Neural cell (in vitro differentiated cells): ENCODE measurements at regions not wholly inside any gene's neighbourhood (a gene's known extent, or its start where the extent isn't known, plus 50 kb on each side); places are given as distances from the start of the nearest gene placed in this dataset.
"Not testable (repeated sequence)": the region's sequence is repeated elsewhere in the genome, so short reads cannot be mapped to it uniquely, and the experiment has no call there.

ENCODE experiments used
- EP300 ChIP-seq: fragments of 450-650 bp; conservative IDR thresholded peaks from 2 replicates; pipeline ENCODE4 v1.6.1; 2014; ENCODE audit warnings: antibody characterized with exemption, mild to moderate bottlenecking, moderate library complexity; ENCODE audit not compliant: poor library complexity, severe bottlenecking
- EZH2 ChIP-seq: fragments of 200-600, 300-800 bp; shearing (Covaris generic), sonication (generic); IDR thresholded peaks from 2 replicates; pipeline ENCODE4 v1.6.1; 2014; ENCODE audit warnings: antibody characterized with exemption, low read length, borderline replicate concordance, mild to moderate bottlenecking; ENCODE audit not compliant: insufficient read depth, poor library complexity, severe bottlenecking
- POLR2AphosphoS5 ChIP-seq: IDR thresholded peaks from 2 replicates; pipeline ENCODE4 v1.6.1; 2012
- RAD21 ChIP-seq: fragments of 450-650 bp; conservative IDR thresholded peaks from 2 replicates; pipeline ENCODE4 v1.6.1; 2014; ENCODE audit warnings: antibody characterized with exemption, mild to moderate bottlenecking, moderate library complexity
- TAF1 ChIP-seq: IDR thresholded peaks from 2 replicates; pipeline ENCODE4 v1.6.1; 2012; ENCODE audit warnings: low read depth

DNA sequence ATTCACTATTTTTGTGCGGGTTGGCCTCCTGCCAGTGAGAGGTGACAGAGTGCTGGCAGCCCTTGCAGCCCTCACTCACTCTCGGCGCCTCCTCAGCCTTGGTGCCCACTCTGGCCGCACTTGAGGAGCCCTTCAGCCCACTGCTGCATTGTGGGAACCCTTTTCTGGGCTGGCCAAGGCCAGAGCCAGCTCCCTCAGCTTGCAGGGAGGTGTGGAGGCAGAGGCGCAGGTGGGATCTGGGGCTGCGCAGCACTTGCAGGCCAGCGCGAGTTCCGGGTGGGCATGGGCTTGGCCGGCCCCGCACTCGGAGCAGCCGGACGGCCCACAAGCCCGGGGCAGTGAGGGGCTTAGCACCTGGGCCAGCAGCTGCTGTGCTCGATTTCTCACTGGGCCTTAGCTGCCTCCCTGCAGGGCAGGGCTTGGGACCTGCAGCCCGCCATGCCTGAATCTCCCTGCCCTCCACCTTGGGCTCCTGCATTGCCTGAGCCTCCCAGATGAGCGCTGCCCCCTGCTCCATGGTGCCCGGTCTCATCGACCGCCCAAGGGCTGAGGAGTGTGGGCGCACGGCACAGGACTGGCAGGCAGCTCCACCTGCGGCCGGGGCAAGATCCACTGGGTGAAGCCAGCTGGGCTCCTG is 178.7 kb upstream of the PKP2 start:
- not testable (repeated sequence) for TF ChIP-seq TAF1, EZH2, RAD21, EP300, POLR2AphosphoS5
